GM12878 (cell line): ENCODE measurements at regions not wholly inside any gene's neighbourhood (a gene's known extent, or its start where the extent isn't known, plus 50 kb on each side); places are given as distances from the start of the nearest gene placed in this dataset.

Source experiments
- ATAC-seq: fragments of 200-7000 bp; cut with Tn5 transposase; 3 replicates; pipeline ENCODE4 v1.9.1; 2020; ENCODE audit warnings: mild to moderate bottlenecking, moderate library complexity
- BruUV-seq: library from RNA; stranded (reverse); fragments of 400-500 nt; replicated peaks from 2 replicates; lab custom pipeline; 2021; lab: Mats Ljungman, UMichigan
- CTCF ChIA-PET: fragments of 300-600 bp; sonication (Branson Sonifier 250); formaldehyde crosslinking; extraction: SDS; loops from one replicate; lab custom pipeline; 2021; ENCODE audit warnings: inconsistent platforms; lab: Yijun Ruan, JAX
- POLR2A ChIA-PET: fragments of 350-600 bp; formaldehyde crosslinking; extraction: SDS; loops from one replicate; lab custom pipeline; 2021; ENCODE audit warnings: inconsistent platforms; lab: Charles Lee
- RAD21 ChIA-PET: fragments of 300-600 bp; sonication (Branson Sonifier 250); formaldehyde crosslinking; loops from one replicate; lab custom pipeline; 2023; ENCODE audit warnings: antibody characterized with exemption; ENCODE audit not compliant: unreplicated experiment; lab: Charles Lee
- SMC1A ChIA-PET: fragments of 300-600 bp; sonication (Branson Sonifier 250); formaldehyde crosslinking; loops from one replicate; lab custom pipeline; 2023; ENCODE audit not compliant: unreplicated experiment, uncharacterized antibody; lab: Charles Lee
- DNase-seq: peaks from one replicate; pipeline ENCODE4 v3.0.0-alpha.2; 2011; ENCODE audit warnings: low read depth, low spot score
- FAIRE-seq: peaks from 3 replicates; lab custom pipeline; 2011; peaks lifted over from hg19 to GRCh38; lab: Jason Lieb, UNC
- H2AFZ ChIP-seq: 2 replicates; pipeline ENCODE4 v1.6.0; 2011; ENCODE audit warnings: low read depth, low read length, control low read depth; ENCODE audit not compliant: control insufficient read depth
- H3K27ac ChIP-seq: 2 replicates; pipeline ENCODE4 v1.5.1; 2011; ENCODE audit warnings: control low read depth; ENCODE audit not compliant: control insufficient read depth, insufficient read depth
- H3K27me3 ChIP-seq, 2 experiments: replicated peaks in 1 of 2; 2 replicates each; pipeline versions ENCODE4 v1.6.0 to v1.6.1; 2011; ENCODE audit warnings: low read length in 1 of 2; ENCODE audit not compliant: control insufficient read depth in 2 of 2, insufficient read depth in 2 of 2
- H3K36me3 ChIP-seq, 2 experiments: 2 replicates each; pipeline ENCODE4 v1.5.1; 2011; ENCODE audit warnings: low read length in 1 of 2; ENCODE audit not compliant: control insufficient read depth in 2 of 2, insufficient read depth in 2 of 2
- H3K4me1 ChIP-seq: 2 replicates; pipeline ENCODE4 v1.6.1; 2011; ENCODE audit warnings: mild to moderate bottlenecking, low read length, moderate library complexity, mixed read lengths; ENCODE audit not compliant: control insufficient read depth, insufficient read depth
- H3K4me2 ChIP-seq: 2 replicates; pipeline ENCODE4 v1.6.0; 2011; ENCODE audit warnings: control low read depth; ENCODE audit not compliant: control insufficient read depth, insufficient read depth
- H3K4me3 ChIP-seq: fragments of 200-600 bp; sonication (generic); 2 replicates; pipeline ENCODE4 v1.5.1; 2016
- H3K79me2 ChIP-seq: 2 replicates; pipeline ENCODE4 v1.6.0; 2011; ENCODE audit warnings: low read length; ENCODE audit not compliant: control insufficient read depth, insufficient read depth
- H3K9ac ChIP-seq: 2 replicates; pipeline ENCODE4 v1.8.0; 2011; ENCODE audit warnings: low read length, control low read depth, mixed read lengths; ENCODE audit not compliant: control insufficient read depth, insufficient read depth
- H3K9me3 ChIP-seq: replicated peaks from 3 replicates; pipeline ENCODE4 v1.5.1; 2011; ENCODE audit warnings: mild to moderate bottlenecking, low read length; ENCODE audit not compliant: control insufficient read depth, insufficient read depth
- H4K20me1 ChIP-seq: 2 replicates; pipeline ENCODE4 v1.6.0; 2011; ENCODE audit not compliant: control insufficient read depth, insufficient read depth
- ATF7 ChIP-seq: fragments of 450-650 bp; IDR thresholded peaks from 2 replicates; pipeline ENCODE4 v1.6.1; 2016; ENCODE audit warnings: low read depth, mild to moderate bottlenecking
- CEBPZ ChIP-seq: fragments of 150-350 bp; IDR thresholded peaks from 2 replicates; pipeline ENCODE4 v1.6.1; 2016; ENCODE audit warnings: low read depth, low read length
- IKZF1 ChIP-seq: fragments of 450-650 bp; conservative IDR thresholded peaks from 2 replicates; pipeline ENCODE4 v1.6.1; 2017; ENCODE audit warnings: antibody characterized with exemption, mild to moderate bottlenecking
- MTA2 ChIP-seq: fragments of 450-650 bp; IDR thresholded peaks from 2 replicates; pipeline ENCODE4 v1.6.1; 2016; ENCODE audit warnings: low read depth, mild to moderate bottlenecking, moderate library complexity
- NBN ChIP-seq: fragments of 450-650 bp; IDR thresholded peaks from 2 replicates; pipeline ENCODE4 v1.6.1; 2016
- NFYB ChIP-seq: IDR thresholded peaks from 2 replicates; pipeline ENCODE4 v1.6.1; 2011; ENCODE audit warnings: low read depth, mild to moderate bottlenecking, low read length, improper control_type of control experiment, moderate library complexity; ENCODE audit not compliant: insufficient read depth
- RB1 ChIP-seq: fragments of 450-650 bp; formaldehyde crosslinking; IDR thresholded peaks from 2 replicates; pipeline ENCODE4 v1.6.1; 2017; ENCODE audit warnings: mild to moderate bottlenecking, borderline replicate concordance
- SKIL ChIP-seq: fragments of 450-650 bp; IDR thresholded peaks from 2 replicates; pipeline ENCODE4 v1.6.1; 2017; ENCODE audit warnings: mild to moderate bottlenecking, low read depth, inconsistent platforms; ENCODE audit not compliant: poor library complexity, severe bottlenecking
- ZNF592 ChIP-seq: fragments of 450-650 bp; IDR thresholded peaks from 2 replicates; pipeline ENCODE4 v1.6.1; 2017; ENCODE audit warnings: mild to moderate bottlenecking, moderate library complexity
- WGBS: methylation state at CpG from one replicate; pipeline ENCODE4 v1.1.6; 2016; ENCODE audit warnings: low lambda C conversion rate; ENCODE audit not compliant: insufficient replicate concordance, insufficient coverage; ENCODE audit errors: missing lambda C conversion rate; 5-methylcytosine and 5-hydroxymethylcytosine counted together
- in situ Hi-C: fragments of 300-500 bp; cut with MboI; formaldehyde crosslinking; loops from 9 replicates; pipeline ENCODE4 v1.14.3; 2018; ENCODE audit warnings: mixed read lengths
- intact Hi-C: fragments of 100-400 bp; cut with micrococcal nuclease; formaldehyde crosslinking; loops from one replicate; pipeline ENCODE4 v1.14.2; 2022; ENCODE audit not compliant: unreplicated experiment
- TF ChIP-seq, protein P1 (sequence below): IDR thresholded peaks from 2 replicates; pipeline ENCODE4 v1.6.1; 2011; ENCODE audit warnings: low read depth, low read length, improper control_type of control experiment, borderline replicate concordance

DNA sequence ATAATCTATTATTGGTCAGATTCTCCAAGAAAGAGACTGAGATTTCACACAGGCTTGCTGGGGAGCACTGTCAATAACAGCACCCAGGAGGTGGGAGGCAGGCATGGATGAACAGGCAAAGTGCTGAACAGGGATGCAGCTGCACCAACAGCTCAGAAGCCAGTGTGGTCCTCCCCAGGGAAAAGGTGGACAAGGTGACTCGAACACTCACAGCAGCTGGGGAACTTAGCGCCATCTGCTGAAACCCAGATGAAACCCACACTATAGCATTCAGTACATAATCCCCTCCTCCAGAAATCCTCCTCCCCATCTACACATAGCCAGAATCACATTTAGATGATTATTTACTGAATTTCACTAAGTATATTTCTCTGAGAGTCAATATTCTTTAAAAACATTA lies 255.2 kb upstream of the WSB1 start:
- intact Hi-C loops, result no loop called here
- DNase-seq (no peak), ATAC-seq (no peak), FAIRE-seq (no peak)
- SMC1A ChIA-PET, result no interaction called here
- WGBS, result 0% methylated on average over 2 of the region's 2 CpGs
- H3K4me1 ChIP-seq, result no peaks in the 10 kb centered on the region
- no peak overlapping the region for H3K4me3 ChIP-seq
- in situ Hi-C loops, result no loop called here
- H3K79me2 ChIP-seq, result no peaks in the 10 kb centered on the region
- H3K27me3 ChIP-seq, result no peaks in the 10 kb centered on the region
- BruUV-seq, result no TSS peak
- no peak overlapping the region for H2AFZ ChIP-seq
- no peaks in the 10 kb centered on the region for H3K36me3 ChIP-seq
- no peak overlapping the region for H3K9ac ChIP-seq
- no peak overlapping the region for H3K4me2 ChIP-seq
- RAD21 ChIA-PET, result no interaction called here
- POLR2A ChIA-PET, result no interaction called here
- H3K27ac ChIP-seq, result no peak overlapping the region
- no peaks in the 10 kb centered on the region for H3K9me3 ChIP-seq
- H4K20me1 ChIP-seq, result no peaks in the 10 kb centered on the region
- CTCF ChIA-PET, result interaction anchor here (0.8 kb wide), 1 partner anchor 349 kb away, joined by 3 read pairs; no protein-coding TSS in a partner anchor
- TF ChIP-seq RB1, result no peak
- TF ChIP-seq ZNF592, result no peak
- TF ChIP-seq IKZF1, result no peak
- TF ChIP-seq, protein P1, sequence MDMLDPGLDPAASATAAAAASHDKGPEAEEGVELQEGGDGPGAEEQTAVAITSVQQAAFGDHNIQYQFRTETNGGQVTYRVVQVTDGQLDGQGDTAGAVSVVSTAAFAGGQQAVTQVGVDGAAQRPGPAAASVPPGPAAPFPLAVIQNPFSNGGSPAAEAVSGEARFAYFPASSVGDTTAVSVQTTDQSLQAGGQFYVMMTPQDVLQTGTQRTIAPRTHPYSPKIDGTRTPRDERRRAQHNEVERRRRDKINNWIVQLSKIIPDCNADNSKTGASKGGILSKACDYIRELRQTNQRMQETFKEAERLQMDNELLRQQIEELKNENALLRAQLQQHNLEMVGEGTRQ, result no peak
- no peak for TF ChIP-seq NBN
- TF ChIP-seq SKIL, result no peak
- TF ChIP-seq NFYB, result no peak
- TF ChIP-seq ATF7, result no peak
- no peak for TF ChIP-seq MTA2
- no peak for TF ChIP-seq CEBPZ
